Islet precursor cell (in vitro differentiated cells): ENCODE measurements at regions not wholly inside any gene's neighbourhood (a gene's known extent, or its start where the extent isn't known, plus 50 kb on each side); places are given as distances from the start of the nearest gene placed in this dataset.

Experiments
- DNase-seq: peaks from one replicate; pipeline ENCODE4 v3.0.0-alpha.2; 2018

GRCh38 chr10:4568731-4569130 is 257.3 kb upstream of the AKR1E2 start:
- DNase-seq, result no peak

GRCh38 chr10:4568086-4568485 is 257.9 kb upstream of the AKR1E2 start:
- DNase-seq, result no peak

GRCh38 chr10:4567637-4568036 is 258.4 kb upstream of the AKR1E2 start:
- no peak for DNase-seq

GRCh38 chr10:4566011-4566410 is 260.0 kb upstream of the AKR1E2 start:
- no peak for DNase-seq

- DNase-seq, result no peak
Measured at GRCh38 chr10:4561296-4561695, 264.7 kb upstream of the AKR1E2 start.

DNA sequence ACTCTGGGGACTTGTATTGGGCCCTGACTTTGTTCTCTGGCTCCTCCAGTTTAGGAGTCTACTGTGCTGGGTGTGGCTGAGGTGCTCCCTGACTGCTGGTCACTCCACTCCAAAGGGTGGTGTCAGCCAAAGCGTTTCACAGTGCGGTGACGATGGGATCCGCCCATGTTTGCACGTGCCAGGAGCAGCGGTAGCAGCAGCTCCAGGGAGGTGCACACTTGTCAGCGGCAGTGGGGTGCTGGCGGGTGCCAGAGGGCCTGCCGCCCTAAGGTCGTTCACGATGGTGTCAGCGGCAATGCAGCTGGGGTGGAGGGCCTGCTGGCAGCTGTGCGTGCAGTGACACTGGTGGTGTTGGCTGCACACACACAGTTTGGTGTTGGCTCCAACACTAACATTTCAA is 268.5 kb upstream of the AKR1E2 start:
- DNase-seq, result no peak

DNA sequence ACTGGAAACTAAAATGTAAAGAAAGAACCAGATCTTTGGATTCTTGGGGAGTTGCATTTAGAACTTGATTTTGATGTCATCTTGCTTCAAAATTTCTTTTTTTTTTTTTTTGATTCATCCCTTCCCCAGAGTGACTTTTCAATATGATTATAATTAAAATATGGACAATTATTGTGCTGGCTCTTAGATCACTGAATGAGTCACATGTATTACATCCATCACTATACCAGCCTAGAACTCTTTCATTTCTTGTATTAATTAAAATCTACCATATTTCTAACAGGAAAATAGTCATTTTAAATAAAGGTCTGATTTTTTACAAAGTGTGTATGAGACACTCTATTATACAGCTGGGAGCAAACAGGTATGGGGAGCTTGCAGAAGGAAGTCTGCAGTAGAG is 269.5 kb upstream of the AKR1E2 start:
- no peak for DNase-seq

DNA sequence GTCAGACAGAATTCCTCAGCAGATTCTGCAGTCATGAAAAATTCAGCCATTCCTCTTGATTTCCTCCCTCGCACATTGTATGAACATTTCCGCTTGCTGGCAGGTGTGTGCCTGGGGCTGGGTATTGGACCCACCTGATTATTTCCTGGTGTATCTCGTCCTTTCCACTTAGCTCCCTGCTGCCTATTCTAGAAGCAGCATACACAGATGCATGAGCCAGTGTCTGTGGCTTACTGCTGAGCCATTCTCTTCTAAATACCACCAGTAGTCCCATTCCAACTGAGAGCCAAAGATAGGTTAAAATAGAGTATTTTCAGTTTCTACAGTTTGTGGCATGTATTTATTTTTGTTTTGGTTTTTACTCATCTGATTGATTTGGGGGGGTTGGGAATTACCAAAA is 270.1 kb upstream of the AKR1E2 start:
- no peak for DNase-seq

DNA sequence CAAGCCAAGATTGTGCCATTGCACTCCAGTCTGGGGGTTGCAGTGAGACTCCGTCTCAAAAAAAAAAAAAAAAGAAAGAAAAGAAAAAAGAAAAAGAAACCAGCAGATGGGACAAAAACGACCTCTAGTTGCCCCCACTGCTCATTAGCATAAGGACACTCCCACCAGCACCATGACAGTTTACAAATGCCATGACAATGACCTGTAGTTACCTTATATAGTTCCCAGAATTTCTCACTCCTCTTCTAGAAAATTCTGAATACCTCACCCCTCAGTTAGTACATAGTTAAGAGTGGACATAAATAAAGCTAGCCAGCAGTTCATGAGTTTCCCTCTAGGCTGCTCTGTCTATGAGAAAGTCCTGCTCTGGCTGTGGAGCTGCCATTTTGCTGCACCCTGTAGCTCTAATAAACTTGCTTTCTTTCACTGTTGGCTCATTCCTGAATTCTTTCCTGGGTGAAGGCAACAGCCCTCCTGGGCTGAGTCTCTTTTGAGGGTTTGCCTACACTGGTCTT is 276.8 kb upstream of the AKR1E2 start:
- no peak for DNase-seq

- DNase-seq, result no peak
Measured at GRCh38 chr10:4546931-4547330, 279.1 kb upstream of the AKR1E2 start.

DNA sequence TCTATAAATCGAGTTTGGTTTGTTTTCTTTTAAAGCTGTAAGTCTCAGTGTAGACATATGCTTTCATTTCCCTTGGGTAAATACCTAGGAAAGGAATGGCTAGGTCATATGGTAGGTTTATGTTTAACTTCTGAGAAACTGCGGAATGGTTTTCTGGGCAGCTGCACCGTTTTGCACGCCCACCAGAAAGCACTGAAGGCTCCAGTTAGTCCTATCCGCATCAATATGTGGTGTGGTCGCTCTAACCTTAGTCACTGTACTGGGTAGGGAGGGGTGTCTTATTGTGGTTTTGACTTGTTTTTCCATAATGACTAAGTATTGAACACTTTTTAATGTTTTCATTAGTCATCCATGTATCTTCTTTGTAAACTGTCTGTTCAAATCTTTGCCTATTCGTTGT is 279.5 kb upstream of the AKR1E2 start:
- no peak for DNase-seq

DNA sequence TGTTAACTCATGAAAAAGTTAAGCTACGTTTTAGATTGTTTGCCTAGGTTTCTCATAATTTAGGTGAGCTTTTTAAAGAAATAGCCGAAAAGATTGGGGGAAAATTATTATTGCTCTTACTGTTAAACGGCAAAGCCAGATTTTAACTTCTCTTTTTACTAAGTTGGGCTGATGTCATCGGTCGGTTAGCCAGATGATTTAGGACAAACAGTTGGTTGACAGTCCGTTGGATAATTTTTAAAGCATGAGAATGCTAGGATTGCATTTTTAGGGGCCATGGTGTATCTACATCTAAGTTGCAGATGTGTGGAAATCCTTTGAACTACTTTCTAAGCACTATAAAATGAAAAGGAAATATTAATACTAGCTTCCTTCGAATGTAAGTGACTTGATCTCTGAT is 280.9 kb upstream of the AKR1E2 start:
- DNase-seq, result no peak

GRCh38 chr10:4543938-4544533 is 282.0 kb upstream of the AKR1E2 start:
- DNase-seq, result no peak

DNA sequence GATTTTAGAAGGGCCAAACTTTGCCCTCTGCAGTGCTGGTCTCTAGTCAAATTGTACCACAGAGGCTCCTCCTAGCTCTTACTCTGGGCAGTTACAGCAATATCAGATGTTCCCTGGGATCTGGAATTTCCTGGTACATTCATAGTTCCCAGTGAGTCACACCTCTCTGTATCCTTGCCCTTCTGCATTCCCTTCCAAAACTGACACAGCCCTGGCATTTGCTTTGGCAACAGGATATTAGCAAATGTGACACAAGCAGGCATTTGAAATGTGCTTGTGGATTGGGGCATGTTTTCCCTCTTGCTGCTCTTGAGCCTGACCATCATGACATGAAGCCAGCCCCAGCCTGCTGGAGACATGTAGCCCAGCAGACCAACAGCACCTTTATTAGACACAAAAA is 284.7 kb upstream of the AKR1E2 start:
- peak; percentile 73 for DNase-seq

DNA sequence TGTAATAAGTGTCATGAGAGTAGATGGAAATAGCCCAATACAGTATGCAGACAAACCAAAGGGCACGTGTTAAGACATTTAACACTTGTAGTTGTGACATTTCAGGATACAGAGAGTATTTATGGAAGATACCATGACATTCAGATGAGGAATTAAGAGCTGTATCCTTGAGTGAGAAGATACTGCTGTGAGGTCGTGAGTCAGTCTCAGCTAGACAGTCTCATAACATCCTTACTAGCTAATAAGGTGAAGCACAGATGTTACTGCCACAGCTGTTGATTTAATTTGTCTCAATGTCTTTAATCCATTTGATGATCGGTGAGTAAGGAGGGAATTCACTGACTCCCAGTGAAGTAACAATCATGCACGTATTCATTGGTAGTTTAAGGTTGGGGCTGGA is 288.0 kb upstream of the AKR1E2 start:
- DNase-seq, result no peak

DNA sequence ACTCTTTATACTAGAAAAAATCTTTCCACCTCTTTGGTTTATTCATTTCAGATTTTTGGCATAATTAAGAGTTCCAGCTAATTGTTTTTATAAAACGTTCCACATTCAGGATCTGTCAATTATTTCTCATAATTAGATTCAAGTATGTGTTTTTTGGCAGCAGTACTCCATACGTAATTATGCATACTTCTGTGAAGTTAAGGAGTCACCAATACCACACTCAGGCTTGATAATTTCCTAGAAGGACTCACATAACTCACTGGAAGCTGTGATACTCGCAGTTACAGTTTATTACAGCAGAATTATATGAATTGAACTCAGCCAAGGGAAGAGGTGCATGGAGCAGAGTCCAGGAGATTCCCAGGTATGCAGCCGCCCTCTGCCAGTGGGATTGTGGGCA is 290.5 kb upstream of the AKR1E2 start:
- DNase-seq, result no peak

DNA sequence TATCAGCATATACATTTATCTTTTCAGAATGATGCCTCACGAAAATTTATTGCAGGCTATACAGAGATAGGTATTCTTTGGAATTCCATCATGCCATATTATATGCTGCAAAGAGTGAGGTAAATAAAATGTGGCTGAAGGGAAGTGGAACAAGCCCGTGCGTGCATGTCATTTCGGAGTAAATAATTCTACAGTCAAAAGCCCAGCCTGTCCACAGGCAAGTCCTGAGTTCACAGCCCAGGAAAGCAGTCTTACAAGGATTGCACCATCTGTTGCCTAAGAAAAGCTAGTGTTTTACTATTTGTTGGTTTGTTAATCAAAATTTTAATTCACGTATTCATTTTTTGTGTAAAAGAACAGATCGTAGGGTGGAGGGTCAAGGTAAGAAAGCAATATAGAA is 292.4 kb upstream of the AKR1E2 start:
- no peak for DNase-seq

- DNase-seq, result no peak
Measured at GRCh38 chr10:4532976-4533375, 293.0 kb upstream of the AKR1E2 start.

- DNase-seq, result no peak
Measured at GRCh38 chr10:4532467-4532866, 293.5 kb upstream of the AKR1E2 start.

DNA sequence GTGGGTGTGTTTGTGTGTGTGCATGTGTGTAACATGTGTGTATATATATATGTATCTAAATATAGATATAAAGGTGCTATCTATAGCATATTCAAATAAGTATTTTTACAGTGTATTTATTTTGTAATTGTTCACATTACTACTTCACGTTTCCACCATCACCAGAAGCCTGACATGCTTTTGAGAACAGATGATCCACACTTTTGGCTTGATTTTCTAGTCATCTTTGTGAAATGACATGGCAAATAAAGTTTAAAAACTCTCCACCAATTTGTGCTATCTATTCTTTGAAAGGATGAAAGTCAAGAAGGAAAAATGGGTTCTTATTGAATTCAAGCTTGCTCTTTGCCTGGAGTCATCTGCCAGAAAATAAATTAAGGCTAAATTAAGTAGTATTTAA is 294.0 kb upstream of the AKR1E2 start:
- DNase-seq, result no peak

- no peak for DNase-seq
Measured at GRCh38 chr10:4529266-4529665, 296.7 kb upstream of the AKR1E2 start.

GRCh38 chr10:4527281-4527970 is 298.6 kb upstream of the AKR1E2 start:
- no peak for DNase-seq

- DNase-seq, result no peak
Measured at GRCh38 chr10:4526311-4526731, 299.7 kb upstream of the AKR1E2 start.

- no peak for DNase-seq
Measured at GRCh38 chr10:4525103-4525502, 300.9 kb upstream of the AKR1E2 start.
